Jurkat, Clone E6-1 (cell line): ENCODE measurements at regions not wholly inside any gene's neighbourhood (a gene's known extent, or its start where the extent isn't known, plus 50 kb on each side); places are given as distances from the start of the nearest gene placed in this dataset.

Experiments
- DNase-seq: peaks from one replicate; pipeline ENCODE4 v3.0.0-alpha.2; 2011; ENCODE audit warnings: low read depth, low spot score
- H3K4me3 ChIP-seq: 2 replicates; pipeline ENCODE4 v1.5.1; 2011; ENCODE audit warnings: mild to moderate bottlenecking, low read length, control low read depth, moderate library complexity

DNA sequence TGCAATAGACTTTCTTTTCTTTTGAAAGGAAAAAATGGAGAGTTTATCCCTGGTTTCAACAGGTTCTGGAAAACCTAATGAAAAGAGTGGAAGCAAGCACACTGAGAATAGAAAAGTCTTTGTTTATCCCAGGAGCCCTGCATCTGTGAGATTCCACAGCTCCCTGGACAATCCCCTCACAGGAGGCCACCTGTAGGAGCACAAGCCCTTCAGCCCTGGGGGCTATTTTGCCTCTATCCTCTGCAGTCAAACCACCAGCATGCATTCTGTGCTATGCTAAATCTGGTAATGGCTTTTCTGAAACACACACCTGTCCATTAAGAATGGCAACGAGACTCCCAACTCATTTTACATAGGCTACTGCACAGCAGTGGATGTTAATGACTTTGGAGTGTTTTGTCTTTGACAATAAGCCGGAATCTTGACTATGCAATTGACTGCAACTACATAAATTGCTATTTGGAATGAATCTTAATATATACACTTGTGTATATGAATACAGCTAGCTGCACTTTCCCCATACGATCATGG lies 369.4 kb downstream of the NR2F2 start:
- H3K4me3 ChIP-seq: no peak overlapping the region
- DNase-seq: no peak

GRCh38 chr15:96700555-96700954 lies 370.1 kb downstream of the NR2F2 start:
- DNase-seq: no peak
- no peak overlapping the region for H3K4me3 ChIP-seq

- DNase-seq: no peak
- H3K4me3 ChIP-seq: no peak overlapping the region
Measured at GRCh38 chr15:96701443-96701842, 370.9 kb downstream of the NR2F2 start.

DNA sequence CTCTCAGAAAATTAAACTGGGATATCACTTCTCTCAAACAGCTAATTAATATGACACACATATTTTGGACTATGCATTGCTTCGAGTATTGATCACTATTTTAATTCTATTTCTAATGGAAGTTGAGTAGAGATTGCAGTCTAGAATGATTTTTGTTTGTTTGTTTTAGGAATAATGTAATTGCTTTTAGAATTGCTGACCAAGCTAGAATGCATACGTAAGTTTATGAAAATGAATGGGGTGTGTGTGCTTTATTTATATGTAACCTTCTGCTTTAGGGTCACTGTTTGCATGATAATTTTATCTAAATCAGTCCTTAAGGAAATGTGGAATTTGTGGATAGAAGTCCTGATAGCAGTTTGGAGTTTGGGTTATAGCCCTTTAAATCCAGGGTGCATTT lies 371.4 kb downstream of the NR2F2 start:
- no peak for DNase-seq
- no peak overlapping the region for H3K4me3 ChIP-seq

- H3K4me3 ChIP-seq: no peak overlapping the region
- no peak for DNase-seq
Measured at GRCh38 chr15:96702589-96702988, 372.1 kb downstream of the NR2F2 start.

GRCh38 chr15:96703091-96703490 lies 372.6 kb downstream of the NR2F2 start:
- H3K4me3 ChIP-seq: no peak overlapping the region
- no peak for DNase-seq

GRCh38 chr15:96703794-96704550 lies 373.5 kb downstream of the NR2F2 start:
- DNase-seq: no peak
- H3K4me3 ChIP-seq: no peak overlapping the region

DNA sequence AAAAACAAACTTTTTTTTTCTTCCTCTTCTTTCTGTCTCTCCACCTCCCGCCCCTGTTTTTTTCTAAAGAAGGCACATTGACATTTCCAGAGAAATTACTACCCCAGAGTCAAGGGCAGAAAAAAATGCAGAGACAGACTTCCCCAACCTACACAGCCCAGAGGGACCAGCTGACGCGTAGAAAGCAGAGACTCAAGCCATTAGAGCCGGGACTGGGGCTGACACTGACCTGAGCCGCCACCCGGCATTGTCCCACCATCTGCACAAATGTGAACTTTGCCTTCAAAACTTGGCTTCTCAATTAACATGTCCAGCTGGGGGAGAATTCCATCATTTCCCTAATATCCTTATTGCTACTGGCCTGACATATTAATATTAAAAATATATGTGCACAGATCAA lies 385.6 kb downstream of the NR2F2 start:
- DNase-seq: no peak
- no peak overlapping the region for H3K4me3 ChIP-seq

GRCh38 chr15:96716478-96716877 lies 386.0 kb downstream of the NR2F2 start:
- DNase-seq: no peak
- no peak overlapping the region for H3K4me3 ChIP-seq

DNA sequence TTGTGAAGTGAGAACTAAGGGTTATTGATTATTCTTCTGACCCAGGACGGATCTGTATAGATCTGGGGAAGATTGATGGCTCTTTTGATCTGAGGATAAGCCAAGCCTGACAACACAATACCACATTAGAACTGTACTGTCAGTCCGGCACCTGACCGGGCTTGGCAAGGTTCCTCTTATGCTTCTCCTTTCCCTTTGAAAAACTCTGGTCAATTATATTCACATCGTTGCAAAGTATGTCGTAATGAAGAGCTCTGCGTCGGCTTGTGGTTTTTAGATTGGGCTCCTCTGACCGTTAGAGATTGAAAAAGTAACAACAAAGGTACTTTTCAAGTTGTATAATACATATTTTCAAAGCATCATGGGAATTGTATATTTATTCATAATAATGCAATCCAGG lies 389.8 kb downstream of the NR2F2 start:
- no peak for DNase-seq
- no peak overlapping the region for H3K4me3 ChIP-seq

GRCh38 chr15:96720656-96721055 lies 390.2 kb downstream of the NR2F2 start:
- no peak for DNase-seq
- no peak overlapping the region for H3K4me3 ChIP-seq

DNA sequence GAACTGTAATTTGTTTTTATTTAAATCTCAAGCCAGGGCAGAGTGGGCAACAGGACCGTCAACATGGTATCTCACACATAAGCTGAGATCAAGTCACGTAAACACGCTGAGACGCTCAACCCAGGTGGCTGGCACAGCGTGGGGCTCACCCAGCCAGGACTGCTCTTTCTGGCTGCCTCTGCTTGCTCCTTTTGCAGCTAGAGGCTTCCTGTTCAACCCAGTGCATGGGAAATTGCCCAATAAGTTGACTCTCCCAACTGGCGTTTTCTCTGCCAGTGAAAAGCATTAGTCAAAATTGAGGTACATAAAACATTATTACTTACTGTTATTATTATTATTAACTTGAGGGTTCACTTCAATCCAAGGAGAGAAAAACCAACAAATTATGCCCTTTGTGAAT lies 398.1 kb downstream of the NR2F2 start:
- H3K4me3 ChIP-seq: no peak overlapping the region
- no peak for DNase-seq

DNA sequence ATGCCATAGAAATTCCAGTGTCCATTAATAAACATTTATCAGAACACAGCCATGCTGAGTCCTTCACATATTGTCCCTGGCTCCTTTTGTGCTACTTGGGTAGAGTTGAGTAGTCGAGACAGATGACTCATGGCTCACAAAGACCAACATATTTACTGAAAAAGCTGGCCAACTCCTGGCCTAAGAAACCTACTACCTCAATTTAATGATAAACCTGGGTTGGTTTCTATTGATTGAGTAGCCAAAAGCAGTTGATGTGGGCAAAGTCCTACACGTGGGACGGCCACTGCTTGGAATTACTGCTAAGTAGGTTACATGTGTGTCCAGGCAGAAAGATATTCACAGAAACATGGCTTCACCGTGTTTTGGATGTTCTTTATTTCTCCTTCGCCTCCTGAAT lies 402.2 kb downstream of the NR2F2 start:
- no peak overlapping the region for H3K4me3 ChIP-seq
- no peak for DNase-seq

DNA sequence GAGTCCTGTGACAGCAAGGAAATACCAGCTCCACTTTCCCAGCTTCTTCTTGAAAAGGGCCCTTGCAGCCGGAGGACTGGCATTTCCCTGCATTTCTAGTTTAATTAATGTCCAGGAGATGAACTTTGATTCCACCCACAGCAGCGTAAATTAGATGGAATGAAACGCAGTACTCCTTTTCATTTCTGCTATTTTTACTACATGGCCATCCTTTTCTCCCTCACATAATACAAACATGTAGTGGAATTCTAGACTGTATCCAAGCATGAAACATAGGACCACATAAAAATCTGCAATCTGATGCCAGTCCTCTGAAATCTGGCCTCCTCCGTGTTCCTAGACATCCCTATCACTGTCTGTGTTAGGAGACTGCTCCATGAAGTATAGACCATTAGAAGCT lies 403.2 kb downstream of the NR2F2 start:
- no peak overlapping the region for H3K4me3 ChIP-seq
- DNase-seq: no peak

GRCh38 chr15:96735632-96736240 lies 405.2 kb downstream of the NR2F2 start:
- H3K4me3 ChIP-seq: no peak overlapping the region
- no peak for DNase-seq

- no peak overlapping the region for H3K4me3 ChIP-seq
- no peak for DNase-seq
Measured at GRCh38 chr15:96736384-96736783, 405.9 kb downstream of the NR2F2 start.

- no peak for DNase-seq
- no peak overlapping the region for H3K4me3 ChIP-seq
Measured at GRCh38 chr15:96737408-96737807, 406.9 kb downstream of the NR2F2 start.

DNA sequence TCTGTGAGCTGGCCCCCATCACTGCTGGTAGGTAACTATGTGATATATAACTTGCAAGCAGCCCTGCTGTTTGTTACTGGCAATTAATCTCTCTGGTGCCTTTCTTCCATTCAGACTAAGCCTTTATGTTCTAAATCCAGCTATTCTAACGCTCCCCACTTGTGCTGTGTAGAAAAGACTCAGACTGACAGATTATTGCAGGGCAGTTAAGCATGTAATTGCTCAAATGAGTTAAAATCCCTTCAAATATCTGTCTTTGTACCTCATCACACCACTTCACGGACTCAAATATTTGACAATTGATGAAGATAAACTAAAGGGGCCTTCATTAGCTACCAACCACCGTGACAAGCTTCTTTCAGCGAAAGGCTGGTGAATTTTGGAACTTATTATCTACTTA lies 416.2 kb downstream of the NR2F2 start:
- DNase-seq: no peak
- no peak overlapping the region for H3K4me3 ChIP-seq

- no peak overlapping the region for H3K4me3 ChIP-seq
- no peak for DNase-seq
Measured at GRCh38 chr15:96747291-96747690, 416.8 kb downstream of the NR2F2 start.

- no peak overlapping the region for H3K4me3 ChIP-seq
- no peak for DNase-seq
Measured at GRCh38 chr15:96750361-96750760, 419.9 kb downstream of the NR2F2 start.

DNA sequence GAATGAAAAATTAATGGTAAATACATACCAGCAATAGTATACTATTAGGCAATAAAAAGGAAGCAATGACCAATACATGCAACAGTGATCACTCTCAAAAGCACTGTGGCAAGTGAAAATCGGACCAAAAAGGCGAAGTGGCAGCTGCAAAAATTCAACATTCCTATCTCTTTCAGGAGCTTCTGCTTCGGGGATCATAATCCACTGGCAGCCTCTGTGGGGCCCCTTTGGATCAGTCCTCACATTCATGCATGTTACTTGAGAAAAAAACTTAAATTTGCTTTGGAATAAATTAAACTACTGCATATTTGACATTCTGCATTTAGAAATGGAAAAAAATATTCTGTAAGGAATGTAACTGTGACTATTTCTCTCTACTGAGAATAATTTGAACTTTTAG lies 425.6 kb downstream of the NR2F2 start:
- DNase-seq: no peak
- H3K4me3 ChIP-seq: no peak overlapping the region
